ENCODE measurements at regions not wholly inside any gene's neighbourhood (a gene's known extent, or its start where the extent isn't known, plus 50 kb on each side); places are given as distances from the start of the nearest gene placed in this dataset.

DNA sequence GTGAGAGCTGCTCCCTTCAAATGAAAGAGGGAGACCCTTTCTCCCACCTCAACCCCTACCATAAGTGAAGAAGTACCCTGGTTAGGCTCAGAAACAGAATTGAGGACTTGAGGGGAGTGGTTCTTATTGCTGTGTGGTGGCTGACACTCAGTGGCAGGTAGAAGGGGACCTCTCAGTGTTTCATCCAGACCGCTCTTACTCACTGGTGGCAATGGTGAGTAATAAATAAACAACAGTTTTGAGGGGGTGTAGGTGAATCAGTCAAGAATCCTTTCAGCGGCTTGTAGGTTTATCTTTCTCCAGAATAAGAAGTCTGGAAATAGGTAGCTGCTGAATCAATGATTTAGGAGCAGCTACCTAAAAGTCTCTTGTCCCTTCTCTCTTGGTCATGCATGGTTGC is 403.4 kb upstream of the B3GAT1 start:
- H3K9me3 Mint-ChIP-seq, result no peaks in the 10 kb centered on the region
- peaks cover 53% of the 10 kb centered on the region for H3K27me3 Mint-ChIP-seq
- no peak overlapping the region for H3K27ac Mint-ChIP-seq
- no peaks in the 10 kb centered on the region for H3K4me1 Mint-ChIP-seq (ENCODE audit: low read depth)
- H3K36me3 Mint-ChIP-seq (ENCODE audit: low read depth), result no peaks in the 10 kb centered on the region
- no peak overlapping the region for H3K4me3 Mint-ChIP-seq
- no peak for DNase-seq

DNA sequence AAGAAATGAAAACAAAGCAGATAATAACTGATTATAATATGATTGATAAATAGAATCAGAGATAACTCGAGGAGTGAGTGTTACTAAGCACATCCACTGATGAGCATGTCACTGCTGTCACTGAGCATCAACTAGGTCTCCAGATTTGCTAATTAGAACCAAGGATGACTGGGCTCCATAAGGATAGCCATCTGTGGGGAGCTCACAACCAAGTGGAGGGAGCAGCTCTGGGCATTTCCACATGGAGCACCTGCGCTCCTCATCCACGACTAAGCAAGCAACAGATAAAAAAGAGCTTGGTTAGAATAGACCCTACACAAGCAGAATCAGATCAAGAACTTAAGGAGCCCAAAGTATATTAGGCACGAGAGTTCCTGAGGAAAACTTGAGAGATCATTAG is 396.0 kb upstream of the B3GAT1 start:
- DNase-seq, result no peak
- Mint-ChIP-seq H3K36me3 (ENCODE audit: low read depth) (no peaks in the 10 kb centered on the region), H3K27me3 (peaks cover 48% of the 10 kb centered on the region), H3K9me3 (no peaks in the 10 kb centered on the region), H3K27ac (no peak overlapping the region), H3K4me1 (ENCODE audit: low read depth) (no peaks in the 10 kb centered on the region), H3K4me3 (no peak overlapping the region)

DNA sequence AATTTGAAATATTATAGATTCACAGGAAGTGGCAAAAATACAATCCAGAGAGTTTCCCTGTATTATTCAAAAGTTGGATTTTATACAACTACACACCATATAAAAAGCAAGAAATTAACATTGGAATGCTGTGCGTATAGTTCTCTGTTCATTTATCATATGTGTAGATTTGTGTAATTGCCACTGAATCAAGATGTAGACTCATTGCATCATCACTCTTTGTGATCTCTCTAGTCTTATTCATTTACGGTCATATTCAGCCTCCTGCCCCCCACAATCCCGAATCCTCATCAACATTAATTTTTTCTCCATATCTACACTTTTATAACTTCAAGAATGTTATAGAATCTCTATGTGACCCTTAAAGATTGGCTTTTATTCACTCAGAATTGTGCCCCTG is 390.6 kb upstream of the B3GAT1 start:
- Mint-ChIP-seq H3K27me3 (peaks cover 59% of the 10 kb centered on the region), H3K4me1 (ENCODE audit: low read depth) (no peaks in the 10 kb centered on the region), H3K9me3 (no peaks in the 10 kb centered on the region), H3K27ac (no peak overlapping the region), H3K36me3 (ENCODE audit: low read depth) (no peaks in the 10 kb centered on the region), H3K4me3 (no peak overlapping the region)
- DNase-seq, result no peak

DNA sequence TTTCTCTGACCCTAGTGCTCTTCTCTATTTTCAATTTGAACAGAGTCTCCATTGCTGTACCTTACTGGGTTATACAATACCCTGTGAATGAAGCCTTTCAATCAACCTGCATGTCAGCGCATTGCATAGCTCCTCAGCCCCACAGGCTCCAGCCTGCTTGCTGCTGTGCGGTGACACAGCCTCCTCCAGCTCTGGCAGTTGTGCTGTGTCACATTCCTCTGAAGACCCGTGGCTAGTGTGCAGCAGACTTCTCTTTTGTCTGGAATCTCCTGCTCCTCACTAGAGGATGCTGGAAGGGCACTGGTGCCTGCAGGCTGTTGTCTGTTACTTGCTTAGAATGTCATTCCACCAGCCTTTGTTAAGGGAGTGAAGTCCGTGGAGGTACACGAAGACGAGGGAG is 390.1 kb upstream of the B3GAT1 start:
- peaks cover 54% of the 10 kb centered on the region for H3K27me3 Mint-ChIP-seq
- H3K9me3 Mint-ChIP-seq, result no peaks in the 10 kb centered on the region
- no peak overlapping the region for H3K4me3 Mint-ChIP-seq
- H3K4me1 Mint-ChIP-seq (ENCODE audit: low read depth), result no peaks in the 10 kb centered on the region
- no peak overlapping the region for H3K27ac Mint-ChIP-seq
- H3K36me3 Mint-ChIP-seq (ENCODE audit: low read depth), result no peaks in the 10 kb centered on the region
- DNase-seq, result no peak

DNA sequence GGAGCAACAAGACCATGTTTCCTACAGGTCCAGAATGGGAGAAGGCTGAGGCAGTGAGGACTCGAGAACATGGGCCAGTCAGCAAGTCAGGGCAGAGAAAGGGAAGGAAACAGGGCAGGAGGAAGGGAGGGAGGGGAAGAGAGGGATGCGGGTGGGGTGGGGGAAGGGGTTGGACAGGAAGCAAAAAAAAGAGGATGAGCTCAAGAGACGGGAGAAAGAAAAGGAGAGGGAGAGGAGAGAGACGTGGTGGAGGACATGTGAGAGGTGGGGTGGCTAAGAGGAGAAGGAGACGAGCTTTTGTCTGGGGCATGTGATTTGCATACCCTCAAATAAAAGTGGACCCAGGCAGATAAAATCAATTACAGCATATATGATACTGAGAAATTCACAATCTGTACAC is 389.5 kb upstream of the B3GAT1 start:
- Mint-ChIP-seq H3K9me3 (no peaks in the 10 kb centered on the region), H3K27ac (no peak overlapping the region), H3K27me3 (peaks cover 52% of the 10 kb centered on the region), H3K4me1 (ENCODE audit: low read depth) (no peaks in the 10 kb centered on the region), H3K36me3 (ENCODE audit: low read depth) (no peaks in the 10 kb centered on the region), H3K4me3 (no peak overlapping the region)
- DNase-seq, result no peak

DNA sequence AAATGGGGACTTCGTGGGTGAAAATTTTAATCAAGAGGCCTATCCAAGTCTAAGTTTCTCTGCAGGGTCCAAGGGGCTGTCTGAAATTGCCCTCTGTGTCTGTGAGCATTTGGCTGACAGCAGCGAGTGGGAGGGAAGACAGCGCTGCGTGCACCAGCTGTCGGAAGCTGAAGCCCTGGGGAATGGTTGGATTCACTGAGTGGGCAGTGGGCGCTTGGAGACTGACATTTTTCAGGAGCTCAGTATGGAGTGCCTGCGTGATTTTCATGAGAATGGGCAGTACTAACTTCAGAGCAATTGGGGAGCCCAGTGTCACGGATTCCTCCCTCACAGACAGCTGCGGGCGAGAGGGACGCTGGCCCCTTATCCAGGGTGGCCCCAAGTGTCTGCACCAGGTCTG is 388.8 kb upstream of the B3GAT1 start:
- H3K27me3 Mint-ChIP-seq, result peaks cover 45% of the 10 kb centered on the region
- DNase-seq, result no peak
- H3K9me3 Mint-ChIP-seq, result no peaks in the 10 kb centered on the region
- H3K36me3 Mint-ChIP-seq (ENCODE audit: low read depth), result no peaks in the 10 kb centered on the region
- H3K4me1 Mint-ChIP-seq (ENCODE audit: low read depth), result no peaks in the 10 kb centered on the region
- H3K27ac Mint-ChIP-seq, result no peak overlapping the region
- H3K4me3 Mint-ChIP-seq, result no peak overlapping the region

DNA sequence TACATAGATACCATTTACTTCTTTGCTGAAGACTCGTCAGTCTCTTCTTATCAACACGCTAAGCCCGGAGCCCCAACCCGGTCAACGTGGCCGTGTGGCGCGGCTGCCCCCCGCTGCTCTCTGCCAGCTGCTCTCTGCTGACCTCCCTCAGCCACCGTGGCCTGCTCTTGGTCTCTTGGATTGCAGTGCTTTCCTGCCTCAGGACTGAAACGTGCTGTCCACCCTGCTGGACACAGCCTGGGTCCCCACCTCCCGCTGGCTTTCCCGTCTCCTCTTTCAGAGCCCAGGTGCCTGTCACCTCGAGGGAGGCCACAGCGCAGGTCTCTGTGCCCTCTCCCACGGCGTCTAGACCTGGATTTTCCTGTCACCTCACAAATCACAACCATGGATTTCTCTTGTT is 388.1 kb upstream of the B3GAT1 start:
- H3K27me3 Mint-ChIP-seq, result peaks cover 41% of the 10 kb centered on the region

DNA sequence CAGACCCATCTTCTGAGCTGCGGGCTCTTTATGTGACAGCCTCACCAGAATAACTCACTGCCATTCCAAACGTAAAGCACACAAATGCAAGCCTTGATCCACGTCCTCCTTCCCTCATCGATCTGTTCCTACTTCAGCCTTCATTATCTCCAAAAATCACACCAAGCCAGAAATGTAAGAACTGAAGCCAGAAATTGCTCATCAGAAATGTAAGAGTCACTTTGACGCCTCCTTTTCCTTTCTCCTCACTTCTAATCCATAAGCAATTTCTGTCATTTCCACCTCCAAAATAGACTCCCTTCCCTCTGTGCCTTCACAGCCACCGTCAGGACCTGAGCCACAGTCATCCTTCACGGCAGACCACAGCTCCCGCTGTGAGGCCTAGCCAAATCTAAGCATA is 387.3 kb upstream of the B3GAT1 start:
- H3K27ac Mint-ChIP-seq, result no peak overlapping the region

More for the DNA sequence above, 388.1 kb upstream of the B3GAT1 start:
- H3K9me3 Mint-ChIP-seq, result no peaks in the 10 kb centered on the region
- no peaks in the 10 kb centered on the region for H3K36me3 Mint-ChIP-seq (ENCODE audit: low read depth)
- H3K4me1 Mint-ChIP-seq (ENCODE audit: low read depth), result no peaks in the 10 kb centered on the region
- no peak for DNase-seq
- no peak overlapping the region for H3K27ac Mint-ChIP-seq
- no peak overlapping the region for H3K4me3 Mint-ChIP-seq

DNA sequence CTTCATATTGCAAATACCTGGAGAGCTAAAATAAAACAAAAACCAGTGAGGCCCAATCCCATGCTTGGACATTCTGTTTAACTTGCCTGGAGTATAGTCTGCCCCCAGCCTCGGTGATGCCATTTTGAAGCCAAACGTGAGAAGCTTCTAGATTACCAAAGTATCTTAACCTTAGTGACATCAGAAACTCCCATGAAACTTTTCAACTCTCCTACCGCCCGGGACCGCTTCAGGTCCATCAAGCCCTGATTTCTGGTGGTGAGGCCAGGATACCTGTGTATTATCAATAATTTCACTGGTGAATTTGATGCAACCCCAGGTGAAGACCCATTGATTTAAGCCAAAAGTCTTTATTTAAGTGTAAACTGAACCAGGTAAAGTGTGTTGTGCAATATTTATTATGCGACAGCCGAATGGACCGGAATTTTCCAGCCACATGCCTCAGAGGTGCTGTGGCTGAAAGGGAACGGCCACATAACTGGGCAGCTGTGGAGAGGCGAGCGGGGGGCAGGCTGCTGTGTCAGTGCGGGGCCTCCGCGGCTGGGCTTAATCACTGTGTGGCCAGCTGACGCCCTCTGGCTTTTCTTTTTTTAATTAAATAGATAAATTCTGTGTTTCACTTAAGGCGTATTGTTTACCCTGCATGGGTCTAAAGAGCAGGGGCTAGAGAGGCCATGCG is 385.5 kb upstream of the B3GAT1 start:
- Mint-ChIP-seq H3K9me3 (no peaks in the 10 kb centered on the region), H3K27me3 (peaks cover 33% of the 10 kb centered on the region), H3K36me3 (ENCODE audit: low read depth) (no peaks in the 10 kb centered on the region), H3K4me3 (no peak overlapping the region), H3K27ac (no peak overlapping the region), H3K4me1 (ENCODE audit: low read depth) (no peaks in the 10 kb centered on the region)
- DNase-seq, result no peak

More for the DNA sequence above, 387.3 kb upstream of the B3GAT1 start:
- Mint-ChIP-seq H3K27me3 (peaks cover 38% of the 10 kb centered on the region), H3K9me3 (no peaks in the 10 kb centered on the region), H3K4me1 (ENCODE audit: low read depth) (no peaks in the 10 kb centered on the region), H3K4me3 (no peak overlapping the region), H3K36me3 (ENCODE audit: low read depth) (no peaks in the 10 kb centered on the region)
- DNase-seq, result no peak

DNA sequence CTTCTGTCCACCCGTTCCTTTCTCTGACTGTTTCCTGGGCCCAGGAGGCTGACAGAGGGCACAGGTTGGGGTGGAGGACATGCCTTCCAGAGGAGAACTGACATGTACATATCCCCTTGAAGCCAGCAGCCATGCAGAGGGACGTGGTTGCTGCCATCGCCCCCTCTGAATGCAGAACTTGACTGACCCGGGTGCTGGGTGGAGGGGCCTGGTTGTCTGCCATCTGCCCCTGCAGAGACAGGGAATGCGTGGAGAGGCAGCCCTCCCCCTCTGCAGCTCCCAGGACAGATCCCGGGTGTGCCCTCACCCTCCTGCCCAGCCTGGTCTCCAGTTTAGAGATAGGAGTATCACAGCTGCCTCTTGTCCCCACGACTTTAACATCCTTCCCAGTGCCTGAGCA is 383.0 kb upstream of the B3GAT1 start:
- no peaks in the 10 kb centered on the region for H3K36me3 Mint-ChIP-seq (ENCODE audit: low read depth)
- H3K9me3 Mint-ChIP-seq, result no peaks in the 10 kb centered on the region
- DNase-seq, result no peak
- no peak overlapping the region for H3K27ac Mint-ChIP-seq
- H3K4me3 Mint-ChIP-seq, result no peak overlapping the region
- H3K4me1 Mint-ChIP-seq (ENCODE audit: low read depth), result no peaks in the 10 kb centered on the region
- H3K27me3 Mint-ChIP-seq, result peaks cover 17% of the 10 kb centered on the region

DNA sequence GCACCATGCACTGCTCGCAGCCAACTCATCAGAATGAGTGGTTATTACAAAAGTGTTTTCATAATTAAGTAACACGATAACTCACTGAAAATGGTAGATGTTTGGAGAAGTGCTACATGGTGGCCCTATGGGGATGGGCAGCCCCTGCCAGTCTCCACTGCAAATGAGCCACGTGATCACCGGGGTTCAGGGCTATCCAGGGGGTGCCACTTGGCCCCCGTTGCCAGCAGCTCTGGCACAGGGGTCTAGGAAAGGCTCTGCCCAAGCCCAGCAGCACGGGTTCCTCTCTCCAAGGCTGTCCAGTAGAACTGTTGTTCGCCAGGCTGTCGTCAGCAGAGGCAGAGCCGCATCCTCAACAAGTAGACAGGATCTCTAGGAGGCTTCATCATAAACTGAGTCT is 382.1 kb upstream of the B3GAT1 start:
- Mint-ChIP-seq H3K27ac (no peak overlapping the region), H3K36me3 (ENCODE audit: low read depth) (no peaks in the 10 kb centered on the region), H3K4me1 (ENCODE audit: low read depth) (no peaks in the 10 kb centered on the region), H3K9me3 (no peaks in the 10 kb centered on the region), H3K27me3 (peaks cover 12% of the 10 kb centered on the region), H3K4me3 (no peak overlapping the region)
- DNase-seq, result no peak

DNA sequence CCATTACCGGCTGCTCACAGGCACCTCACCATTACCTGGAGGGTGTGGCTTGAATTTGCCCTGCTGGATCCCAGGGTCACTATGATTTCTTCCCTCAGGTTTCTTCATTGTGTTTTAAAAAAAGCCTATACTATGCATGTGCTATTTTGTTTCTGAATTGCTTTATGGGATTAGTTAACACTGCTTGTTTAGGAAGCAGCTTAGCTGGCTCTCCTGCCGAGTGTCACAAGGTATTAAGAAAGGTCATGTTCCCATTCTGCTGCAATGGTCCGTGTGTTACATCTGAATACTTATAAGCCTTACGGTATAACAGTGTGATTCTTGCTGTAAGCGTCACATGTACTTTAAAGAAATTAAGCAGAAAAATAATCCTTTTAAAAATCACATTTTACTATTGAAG is 380.6 kb upstream of the B3GAT1 start:
- DNase-seq, result no peak
- Mint-ChIP-seq H3K27me3 (peaks cover 12% of the 10 kb centered on the region), H3K36me3 (ENCODE audit: low read depth) (no peaks in the 10 kb centered on the region), H3K27ac (no peak overlapping the region), H3K4me1 (ENCODE audit: low read depth) (no peaks in the 10 kb centered on the region), H3K4me3 (no peak overlapping the region), H3K9me3 (no peaks in the 10 kb centered on the region)

DNA sequence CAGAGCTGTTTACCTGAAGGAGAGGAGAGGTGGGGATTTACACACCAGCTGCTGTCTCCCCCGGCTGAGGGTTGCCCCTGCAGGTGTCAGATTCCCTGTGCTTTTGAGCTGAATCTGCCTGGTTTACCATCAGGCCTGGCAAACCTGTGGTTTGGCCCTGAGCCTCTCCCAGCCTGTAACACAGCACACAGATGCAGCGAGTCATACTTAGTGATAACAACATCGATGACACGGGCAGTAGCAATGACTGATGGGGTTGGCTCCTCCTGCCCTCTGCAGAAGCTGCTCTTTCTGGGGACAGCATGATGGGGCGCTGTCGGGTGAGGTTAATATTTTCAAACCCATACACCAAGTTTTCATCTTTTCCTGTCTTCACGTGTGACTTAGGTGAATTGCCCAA is 380.0 kb upstream of the B3GAT1 start:
- no peak for DNase-seq
- Mint-ChIP-seq H3K36me3 (ENCODE audit: low read depth) (no peaks in the 10 kb centered on the region), H3K9me3 (no peaks in the 10 kb centered on the region)

DNA sequence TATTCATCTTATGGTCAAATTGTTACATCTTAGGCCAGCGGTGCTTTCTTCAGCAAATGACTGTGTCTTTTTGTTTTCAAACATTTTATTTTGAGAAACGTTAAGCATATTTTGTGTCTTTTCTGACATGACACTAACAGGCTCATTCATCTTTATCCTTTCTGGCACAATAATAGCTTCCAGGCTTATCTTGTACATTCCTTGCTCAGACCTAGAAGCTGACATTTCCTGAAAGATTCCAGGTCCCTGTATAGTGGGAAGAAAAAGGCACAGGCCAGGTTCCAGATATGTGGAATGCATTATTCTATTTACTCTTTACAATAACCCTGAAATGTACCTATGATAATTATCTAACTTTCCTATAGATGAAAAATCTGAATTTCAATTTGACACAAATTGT is 379.1 kb upstream of the B3GAT1 start:
- Mint-ChIP-seq H3K27me3 (peaks cover 15% of the 10 kb centered on the region), H3K9me3 (no peaks in the 10 kb centered on the region), H3K4me1 (ENCODE audit: low read depth) (no peaks in the 10 kb centered on the region), H3K36me3 (ENCODE audit: low read depth) (no peaks in the 10 kb centered on the region), H3K4me3 (no peak overlapping the region), H3K27ac (no peak overlapping the region)
- no peak for DNase-seq

More for the DNA sequence above, 380.0 kb upstream of the B3GAT1 start:
- peaks cover 12% of the 10 kb centered on the region for H3K27me3 Mint-ChIP-seq
- no peaks in the 10 kb centered on the region for H3K4me1 Mint-ChIP-seq (ENCODE audit: low read depth)
- no peak overlapping the region for H3K4me3 Mint-ChIP-seq
- no peak overlapping the region for H3K27ac Mint-ChIP-seq

DNA sequence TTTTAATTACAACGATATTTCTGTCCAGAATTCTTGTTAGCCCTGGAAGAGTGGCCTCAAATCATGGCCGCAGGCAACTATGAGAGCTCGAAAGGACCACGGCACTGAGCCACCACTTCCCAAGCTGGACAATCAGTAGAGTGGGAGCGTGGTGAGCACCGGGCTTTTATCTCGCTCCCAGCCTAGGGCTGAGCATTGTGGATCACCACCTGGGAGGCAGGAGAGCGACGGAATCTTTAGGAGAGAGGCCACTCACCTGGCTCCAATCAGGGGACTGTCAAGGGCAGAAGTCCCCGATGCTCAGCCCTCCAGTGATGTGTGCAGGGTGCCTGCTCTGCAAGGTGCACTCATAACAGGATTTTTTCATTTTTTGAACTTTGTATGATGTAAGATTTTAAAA is 377.1 kb upstream of the B3GAT1 start:
- peaks cover 21% of the 10 kb centered on the region for H3K27me3 Mint-ChIP-seq

DNA sequence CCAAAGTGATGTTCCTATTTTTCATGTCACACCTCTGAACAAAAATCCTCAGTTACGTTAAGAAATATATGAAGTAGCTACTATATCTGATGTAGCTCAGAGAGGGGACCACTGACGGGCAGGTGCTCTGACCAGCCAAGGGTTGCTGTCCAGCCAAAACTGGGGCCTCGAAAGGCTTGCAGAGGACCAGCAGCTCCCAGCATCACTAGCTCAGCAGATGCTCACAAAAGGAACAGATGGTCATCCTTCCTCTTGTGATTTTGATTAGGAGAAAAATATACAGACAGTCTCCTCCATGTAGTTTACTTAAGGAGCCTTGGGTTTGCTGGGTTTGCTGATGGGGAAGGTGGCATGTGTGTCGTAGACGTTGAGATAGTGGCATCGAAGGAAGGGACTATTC is 374.6 kb upstream of the B3GAT1 start:
- Mint-ChIP-seq H3K4me1 (ENCODE audit: low read depth) (no peaks in the 10 kb centered on the region), H3K36me3 (ENCODE audit: low read depth) (no peaks in the 10 kb centered on the region), H3K9me3 (no peaks in the 10 kb centered on the region), H3K27ac (no peak overlapping the region), H3K4me3 (no peak overlapping the region), H3K27me3 (peaks cover 32% of the 10 kb centered on the region)
- no peak for DNase-seq

More for the DNA sequence above, 377.1 kb upstream of the B3GAT1 start:
- Mint-ChIP-seq H3K4me1 (ENCODE audit: low read depth) (no peaks in the 10 kb centered on the region), H3K4me3 (no peak overlapping the region), H3K9me3 (no peaks in the 10 kb centered on the region), H3K36me3 (ENCODE audit: low read depth) (no peaks in the 10 kb centered on the region), H3K27ac (no peak overlapping the region)
- DNase-seq, result no peak

Measured in activated T-cell treated with anti-CD3 and anti-CD28 coated beads, Interleukin-2, amount 50 U/mL, for 24 hours (primary cell).